K562 (cell line): ENCODE measurements at regions not wholly inside any gene's neighbourhood (a gene's known extent, or its start where the extent isn't known, plus 50 kb on each side); places are given as distances from the start of the nearest gene placed in this dataset.
A peak's percentile ranks its signal among the peaks of the same experiment; 100 is the strongest.

Experiments
- ATAC-seq: fragments of 200-7000 bp; cut with Tn5 transposase; 3 replicates; pipeline ENCODE4 v1.9.1; 2020; ENCODE audit warnings: moderate library complexity
- BruUV-seq: library from RNA; stranded (reverse); fragments of 400-500 nt; replicated peaks from 2 replicates; lab custom pipeline; 2021; lab: Mats Ljungman, UMichigan
- CTCF ChIA-PET: fragments of 300-600 bp; formaldehyde crosslinking; extraction: SDS; loops from one replicate; lab custom pipeline; 2021; ENCODE audit warnings: low intra/inter-chr PET ratio; lab: Yijun Ruan, JAX
- POLR2A ChIA-PET: fragments of 300-600, 350-650 bp; sonication (Branson Sonifier 250); formaldehyde crosslinking; extraction: SDS; loops from one replicate; lab custom pipeline; 2021; ENCODE audit warnings: antibody characterized with exemption, inconsistent platforms; lab: Yijun Ruan, JAX
- DNase-seq, 4 experiments: peaks; one replicate each; pipeline versions ENCODE4 v3.0.0 to v3.0.0-alpha.2; 2011 to 2018; ENCODE audit warnings: low spot score in 3 of 4, mixed read lengths in 3 of 4; ENCODE audit errors: extremely low read depth in 1 of 4
- FAIRE-seq: peaks from 2 replicates; lab custom pipeline; 2011; peaks lifted over from hg19 to GRCh38; lab: Jason Lieb, UNC
- H2AFZ ChIP-seq: 2 replicates; pipeline ENCODE4 v1.6.0; 2011; ENCODE audit warnings: low read depth, low read length, control low read depth, inconsistent platforms
- H3K27ac ChIP-seq: fragments of 200-600 bp; 3 replicates; pipeline ENCODE4 v1.8.0; 2011; ENCODE audit warnings: low read depth, mild to moderate bottlenecking, control low read depth, inconsistent platforms, low read length, moderate library complexity, mixed read lengths; ENCODE audit errors: extremely low read depth
- H3K27me3 ChIP-seq, 2 experiments: fragments of 300-600 bp in 1 of 2; 2 replicates in 1 of 2; 3 replicates in 1 of 2; pipeline versions ENCODE4 v1.6.0 to v1.8.0; 2011; ENCODE audit warnings: inconsistent platforms in 2 of 2, low read length in 2 of 2, mild to moderate bottlenecking in 1 of 2, mixed read lengths in 1 of 2, moderate library complexity in 1 of 2; ENCODE audit not compliant: control insufficient read depth in 2 of 2, insufficient read depth in 2 of 2
- H3K36me3 ChIP-seq: fragments of 300-600 bp; 3 replicates; pipeline ENCODE4 v1.8.0; 2011; ENCODE audit warnings: mild to moderate bottlenecking, low read length, inconsistent platforms; ENCODE audit not compliant: control insufficient read depth, insufficient read depth
- H3K4me1 ChIP-seq, 2 experiments: fragments of 200-600 bp in 1 of 2; replicated peaks in 1 of 2; 2 replicates in 1 of 2; 3 replicates in 1 of 2; pipeline versions ENCODE4 v1.5.1 to v1.8.0; 2011; ENCODE audit warnings: inconsistent platforms in 2 of 2, low read length in 2 of 2, mild to moderate bottlenecking in 1 of 2, mixed read lengths in 1 of 2, moderate library complexity in 1 of 2; ENCODE audit not compliant: control insufficient read depth in 2 of 2, insufficient read depth in 2 of 2
- H3K4me2 ChIP-seq: 2 replicates; pipeline ENCODE4 v1.6.1; 2011; ENCODE audit warnings: low read length, control low read depth, inconsistent platforms, mixed read lengths; ENCODE audit not compliant: insufficient read depth
- H3K4me3 ChIP-seq: fragments of 200-600 bp; sonication (generic), shearing (Covaris generic); 2 replicates; pipeline ENCODE4 v1.5.1; 2016; ENCODE audit warnings: control low read depth, inconsistent platforms
- H3K79me2 ChIP-seq: fragments of 200-600 bp; 3 replicates; pipeline ENCODE4 v1.8.0; 2011; ENCODE audit warnings: low read length, inconsistent platforms; ENCODE audit not compliant: control insufficient read depth, insufficient read depth
- H3K9ac ChIP-seq, 2 experiments: 2 replicates each; pipeline versions ENCODE4 v1.6.0 to v1.6.1; 2011; ENCODE audit warnings: low read depth in 2 of 2, low read length in 2 of 2, control low read depth in 1 of 2, inconsistent platforms in 1 of 2, mild to moderate bottlenecking in 1 of 2, mixed read lengths in 1 of 2; ENCODE audit not compliant: insufficient read depth in 1 of 2
- H3K9me1 ChIP-seq: one replicate; pipeline ENCODE4 v1.6.0; 2011; ENCODE audit warnings: inconsistent platforms, mild to moderate bottlenecking, low read length, moderate library complexity; ENCODE audit not compliant: control insufficient read depth, insufficient read depth
- H3K9me3 ChIP-seq: replicated peaks from 2 replicates; pipeline ENCODE4 v1.5.1; 2011; ENCODE audit warnings: low read depth, low read length, inconsistent platforms; ENCODE audit not compliant: control insufficient read depth, insufficient read depth
- H4K20me1 ChIP-seq: replicated peaks from 2 replicates; pipeline ENCODE4 v1.6.1; 2011; ENCODE audit warnings: low read length, inconsistent platforms, mixed read lengths; ENCODE audit not compliant: control insufficient read depth, insufficient read depth
- BRF2 ChIP-seq: IDR thresholded peaks from 3 replicates; pipeline ENCODE4 v1.6.1; 2011; ENCODE audit warnings: borderline replicate concordance, mild to moderate bottlenecking; ENCODE audit not compliant: insufficient read length, insufficient read depth
- DLX4 ChIP-seq: fragments of 250-450 bp; sonication (Bioruptor Pico); IDR thresholded peaks from 2 replicates; pipeline ENCODE4 v1.6.1; 2021; ENCODE audit warnings: mild to moderate bottlenecking
- JUNB ChIP-seq: fragments of 450-650 bp; formaldehyde crosslinking; conservative IDR thresholded peaks from 2 replicates; pipeline ENCODE4 v1.4.0; 2020; ENCODE audit warnings: mild to moderate bottlenecking
- PHTF2 ChIP-seq: fragments of 250-450 bp; sonication (Bioruptor Pico); IDR thresholded peaks from 2 replicates; pipeline ENCODE4 v1.5.0; 2021; ENCODE audit warnings: mild to moderate bottlenecking
- PKNOX1 ChIP-seq: fragments of 450-650 bp; IDR thresholded peaks from 2 replicates; pipeline ENCODE4 v1.6.1; 2016
- XRCC3 ChIP-seq: fragments of 450-650 bp; IDR thresholded peaks from 2 replicates; pipeline ENCODE4 v1.6.1; 2017; ENCODE audit warnings: mild to moderate bottlenecking, moderate library complexity
- ZNF165 ChIP-seq: fragments of 250-450 bp; sonication (Bioruptor Pico); IDR thresholded peaks from 2 replicates; pipeline ENCODE4 v1.4.0; 2020; ENCODE audit warnings: borderline replicate concordance
- ZNF561 ChIP-seq: fragments of 450-650 bp; formaldehyde crosslinking; conservative IDR thresholded peaks from 2 replicates; pipeline ENCODE4 v1.4.0; 2020; ENCODE audit warnings: mild to moderate bottlenecking, moderate library complexity
- WGBS: fragments of 100-300 bp; shearing (Covaris generic); methylation state at CpG from one replicate; pipeline ENCODE4 v1.1.6; 2016; ENCODE audit warnings: low coverage, mixed read lengths; ENCODE audit not compliant: insufficient coverage; ENCODE audit errors: missing lambda C conversion rate; 5-methylcytosine and 5-hydroxymethylcytosine counted together
- in situ Hi-C: fragments of 300-500 bp; cut with MboI; formaldehyde crosslinking; loops from 4 replicates; pipeline ENCODE4 v1.15.0; 2018; ENCODE audit warnings: inconsistent platforms, mixed read lengths
- intact Hi-C: fragments of 100-400 bp; cut with micrococcal nuclease; formaldehyde crosslinking; loops from 2 replicates; pipeline ENCODE4 v1.14.2; 2022

- no peak for FAIRE-seq
- H3K4me3 ChIP-seq, result no peak overlapping the region
Measured at GRCh38 chr15:50820808-50821382, 55.4 kb upstream of the SPPL2A start.

GRCh38 chr15:50819344-50819743, 53.8 kb upstream of the SPPL2A start:
- Histone ChIP-seq H3K9me1 (no peaks in the 10 kb centered on the region), H3K4me1 (no peaks in the 10 kb centered on the region; a peak in 1 of 5 replicates), H4K20me1 (no peaks in the 10 kb centered on the region), H3K9ac (no peak overlapping the region), H3K36me3 (no peaks in the 10 kb centered on the region), H3K4me2 (no peak overlapping the region), H3K4me3 (no peak overlapping the region)
- no peak for FAIRE-seq
- POLR2A ChIA-PET, result no interaction called here
- no peak for DNase-seq
- no TSS peak for BruUV-seq
- in situ Hi-C loops, result no loop called here
- intact Hi-C loops, result no loop called here
- no peak for ATAC-seq
- CTCF ChIA-PET, result no interaction called here
- no peak for TF ChIP-seq XRCC3
- no peak for TF ChIP-seq PHTF2 (CRISPR knock-in tag)
- TF ChIP-seq ZNF561 (CRISPR knock-in tag), result no peak
- no peak for TF ChIP-seq ZNF165 (CRISPR knock-in tag)
- TF ChIP-seq BRF2, result no peak
- TF ChIP-seq DLX4 (CRISPR knock-in tag), result no peak
- TF ChIP-seq, all 486 proteins: peak for 0
- Histone ChIP-seq H2AFZ (no peak overlapping the region), H3K9me3 (no peaks in the 10 kb centered on the region), H3K27me3 (peaks cover 0 to 10% of the 10 kb centered on the region in 2 experiments; a peak in 3 of 5 replicates), H3K27ac (no peak overlapping the region), H3K79me2 (no peaks in the 10 kb centered on the region)

More at GRCh38 chr15:50820808-50821382, 55.4 kb upstream of the SPPL2A start:
- H3K9ac ChIP-seq, result no peak overlapping the region
- ATAC-seq, result no peak
- H3K4me1 ChIP-seq, result no peaks in the 10 kb centered on the region; a peak in 1 of 5 replicates
- in situ Hi-C loops, result no loop called here
- H3K36me3 ChIP-seq, result no peaks in the 10 kb centered on the region
- peaks cover 0 to 10% of the 10 kb centered on the region in 2 experiments; a peak in 3 of 5 replicates for H3K27me3 ChIP-seq
- TF ChIP-seq JUNB (no peak), PKNOX1 (peak; percentile 45; the same call in 1 of the 2 replicates)
- DNase-seq, result no peak
- no peaks in the 10 kb centered on the region for H4K20me1 ChIP-seq
- POLR2A ChIA-PET, result no interaction called here
- H3K9me3 ChIP-seq, result no peaks in the 10 kb centered on the region
- no peak overlapping the region for H3K27ac ChIP-seq
- H3K79me2 ChIP-seq, result no peaks in the 10 kb centered on the region
- BruUV-seq, result no TSS peak
- no peak overlapping the region for H2AFZ ChIP-seq
- intact Hi-C loops, result no loop called here
- 8% methylated on average over 6 of the region's 6 CpGs for WGBS
- CTCF ChIA-PET, result no interaction called here
- no peak overlapping the region for H3K4me2 ChIP-seq
- no peaks in the 10 kb centered on the region for H3K9me1 ChIP-seq
